Neural progenitor cell (in vitro differentiated cells): ENCODE measurements at regions not wholly inside any gene's neighbourhood (a gene's known extent, or its start where the extent isn't known, plus 50 kb on each side); places are given as distances from the start of the nearest gene placed in this dataset.
"Not testable (repeated sequence)": the region's sequence is repeated elsewhere in the genome, so short reads cannot be mapped to it uniquely, and the experiment has no call there.

Experiments
- EZH2 ChIP-seq: fragments of 200-600 bp; sonication (generic); IDR thresholded peaks from 2 replicates; pipeline ENCODE4 v1.6.1; 2017; ENCODE audit warnings: antibody characterized with exemption, mild to moderate bottlenecking, moderate library complexity
- TF ChIP-seq, protein P1 (sequence below): fragments of 200-600 bp; sonication (generic); IDR thresholded peaks from 2 replicates; pipeline ENCODE4 v1.5.1; 2017; ENCODE audit warnings: antibody characterized with exemption, mild to moderate bottlenecking

- TF ChIP-seq EZH2: not testable (repeated sequence)
- TF ChIP-seq, protein P1, sequence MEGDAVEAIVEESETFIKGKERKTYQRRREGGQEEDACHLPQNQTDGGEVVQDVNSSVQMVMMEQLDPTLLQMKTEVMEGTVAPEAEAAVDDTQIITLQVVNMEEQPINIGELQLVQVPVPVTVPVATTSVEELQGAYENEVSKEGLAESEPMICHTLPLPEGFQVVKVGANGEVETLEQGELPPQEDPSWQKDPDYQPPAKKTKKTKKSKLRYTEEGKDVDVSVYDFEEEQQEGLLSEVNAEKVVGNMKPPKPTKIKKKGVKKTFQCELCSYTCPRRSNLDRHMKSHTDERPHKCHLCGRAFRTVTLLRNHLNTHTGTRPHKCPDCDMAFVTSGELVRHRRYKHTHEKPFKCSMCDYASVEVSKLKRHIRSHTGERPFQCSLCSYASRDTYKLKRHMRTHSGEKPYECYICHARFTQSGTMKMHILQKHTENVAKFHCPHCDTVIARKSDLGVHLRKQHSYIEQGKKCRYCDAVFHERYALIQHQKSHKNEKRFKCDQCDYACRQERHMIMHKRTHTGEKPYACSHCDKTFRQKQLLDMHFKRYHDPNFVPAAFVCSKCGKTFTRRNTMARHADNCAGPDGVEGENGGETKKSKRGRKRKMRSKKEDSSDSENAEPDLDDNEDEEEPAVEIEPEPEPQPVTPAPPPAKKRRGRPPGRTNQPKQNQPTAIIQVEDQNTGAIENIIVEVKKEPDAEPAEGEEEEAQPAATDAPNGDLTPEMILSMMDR: not testable (repeated sequence)
Observed at GRCh38 chr4:115200201-115201041, 87.0 kb upstream of the NDST4 start.
